GM12864 (cell line): ENCODE measurements at regions not wholly inside any gene's neighbourhood (a gene's known extent, or its start where the extent isn't known, plus 50 kb on each side); places are given as distances from the start of the nearest gene placed in this dataset.

Experiments used
- DNase-seq: peaks from one replicate; pipeline ENCODE4 v3.0.0-alpha.2; 2011; ENCODE audit warnings: low read depth
- H3K4me3 ChIP-seq: 2 replicates; pipeline ENCODE4 v1.5.1; 2011; ENCODE audit warnings: mild to moderate bottlenecking, low read depth, low read length, control low read depth
- TF ChIP-seq, protein P1 (sequence below): IDR thresholded peaks from 2 replicates; pipeline ENCODE4 v1.5.1; 2011; ENCODE audit warnings: low read depth, mild to moderate bottlenecking, moderate library complexity, low read length, control low read depth, inconsistent platforms; ENCODE audit errors: missing control alignments

DNA sequence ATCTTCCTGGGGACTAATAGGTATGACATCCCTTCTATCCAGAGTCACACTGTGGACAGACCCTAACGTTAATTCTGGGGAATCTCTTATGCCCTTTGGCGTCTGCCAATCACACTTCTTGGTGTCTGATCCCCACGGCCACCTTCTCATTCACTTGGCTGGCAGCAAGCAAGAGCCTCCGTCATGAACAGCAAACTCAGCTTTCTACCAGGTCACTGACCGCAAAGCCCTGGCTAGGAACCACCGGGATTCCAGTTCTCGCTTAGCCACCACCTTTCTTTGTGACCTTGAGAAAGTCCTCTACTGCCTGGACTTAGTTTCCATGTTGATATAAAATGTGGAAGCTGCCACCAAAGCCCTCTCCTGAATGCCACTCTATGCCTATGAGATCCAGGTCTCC, 67.7 kb upstream of the FCN1 start:
- DNase-seq = no peak
- TF ChIP-seq, protein P1, sequence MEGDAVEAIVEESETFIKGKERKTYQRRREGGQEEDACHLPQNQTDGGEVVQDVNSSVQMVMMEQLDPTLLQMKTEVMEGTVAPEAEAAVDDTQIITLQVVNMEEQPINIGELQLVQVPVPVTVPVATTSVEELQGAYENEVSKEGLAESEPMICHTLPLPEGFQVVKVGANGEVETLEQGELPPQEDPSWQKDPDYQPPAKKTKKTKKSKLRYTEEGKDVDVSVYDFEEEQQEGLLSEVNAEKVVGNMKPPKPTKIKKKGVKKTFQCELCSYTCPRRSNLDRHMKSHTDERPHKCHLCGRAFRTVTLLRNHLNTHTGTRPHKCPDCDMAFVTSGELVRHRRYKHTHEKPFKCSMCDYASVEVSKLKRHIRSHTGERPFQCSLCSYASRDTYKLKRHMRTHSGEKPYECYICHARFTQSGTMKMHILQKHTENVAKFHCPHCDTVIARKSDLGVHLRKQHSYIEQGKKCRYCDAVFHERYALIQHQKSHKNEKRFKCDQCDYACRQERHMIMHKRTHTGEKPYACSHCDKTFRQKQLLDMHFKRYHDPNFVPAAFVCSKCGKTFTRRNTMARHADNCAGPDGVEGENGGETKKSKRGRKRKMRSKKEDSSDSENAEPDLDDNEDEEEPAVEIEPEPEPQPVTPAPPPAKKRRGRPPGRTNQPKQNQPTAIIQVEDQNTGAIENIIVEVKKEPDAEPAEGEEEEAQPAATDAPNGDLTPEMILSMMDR = no peak
- H3K4me3 ChIP-seq = no peak overlapping the region

DNA sequence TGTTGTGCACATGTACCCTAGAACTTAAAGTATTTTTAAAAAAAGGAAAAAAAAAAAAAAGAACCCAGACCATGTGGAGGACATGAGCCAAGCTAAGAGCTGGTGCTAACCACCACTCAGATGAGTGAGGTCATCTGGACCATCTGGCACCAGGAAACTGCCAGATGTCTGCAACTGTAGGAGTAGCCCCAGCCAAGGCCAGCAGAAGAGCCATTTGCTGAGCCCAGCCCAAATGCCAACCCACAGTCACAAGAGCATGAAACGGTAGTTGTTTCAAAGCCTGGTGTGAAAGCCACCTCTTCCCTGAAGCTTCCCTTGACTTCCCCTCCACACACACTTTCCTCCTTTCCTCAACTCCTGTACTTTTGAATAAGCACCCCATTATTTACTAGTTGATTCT, 69.2 kb upstream of the FCN1 start:
- DNase-seq = no peak
- no peak overlapping the region for H3K4me3 ChIP-seq
- TF ChIP-seq, protein P1 = no peak

DNA sequence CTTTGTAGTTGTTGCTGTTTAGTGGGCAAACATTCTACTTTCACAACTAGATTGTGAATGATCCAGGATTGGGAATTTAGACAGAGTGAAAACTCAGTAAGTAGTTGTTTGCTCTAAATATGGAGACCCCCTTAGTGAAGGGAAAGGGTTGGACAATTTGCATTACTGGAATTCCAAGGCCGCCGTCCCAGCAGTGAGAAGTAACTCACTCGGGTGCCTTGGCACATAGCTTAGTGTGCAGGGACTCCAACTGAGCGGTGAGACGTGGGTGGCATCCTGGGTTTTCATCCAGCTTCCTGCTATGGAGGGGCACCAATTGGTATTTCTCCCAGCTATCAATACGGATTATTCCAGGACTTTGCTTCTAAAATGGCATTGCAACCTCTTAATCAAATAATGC, 69.7 kb upstream of the FCN1 start:
- H3K4me3 ChIP-seq = no peak overlapping the region
- DNase-seq = no peak
- TF ChIP-seq, protein P1 = no peak

DNA sequence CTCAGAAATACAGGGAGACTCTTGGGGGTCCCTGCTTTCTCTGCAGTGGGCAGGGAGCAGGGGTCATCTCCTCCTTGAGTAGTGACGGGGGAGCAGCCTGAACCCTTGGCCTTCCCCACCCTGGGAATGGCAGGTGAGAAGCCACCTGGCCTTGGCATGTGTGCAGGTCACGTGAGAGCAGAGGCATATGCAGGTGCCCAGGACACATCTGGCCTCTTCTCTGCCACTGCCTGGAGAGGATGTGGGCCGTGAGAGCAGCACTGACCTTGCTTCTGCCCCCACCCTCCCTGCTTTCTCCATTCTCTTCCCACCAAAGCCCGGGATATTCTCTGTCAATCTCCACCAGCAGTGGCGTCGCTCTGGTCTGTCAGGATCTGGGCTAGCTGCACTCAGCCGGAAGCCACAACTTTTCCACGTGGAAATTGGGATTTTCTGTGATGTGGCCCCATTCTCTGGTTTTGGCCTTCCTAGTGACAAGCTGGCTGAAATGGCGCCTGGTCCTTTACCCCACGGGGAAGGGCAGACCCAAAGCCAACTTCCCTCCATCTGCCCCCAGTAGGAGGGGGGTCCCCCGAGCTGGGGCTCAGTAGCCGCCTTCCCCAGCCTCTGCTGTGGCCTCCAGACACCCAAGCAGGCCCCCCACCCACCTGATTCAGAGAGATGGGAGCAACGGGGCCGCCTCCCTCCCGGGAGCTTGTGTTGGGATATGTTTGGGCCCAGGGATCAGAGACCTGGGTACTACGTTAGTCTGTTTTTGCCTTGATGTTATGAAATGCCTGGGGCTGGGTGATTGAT, 70.4 kb upstream of the FCN1 start:
- no peak for DNase-seq

DNA sequence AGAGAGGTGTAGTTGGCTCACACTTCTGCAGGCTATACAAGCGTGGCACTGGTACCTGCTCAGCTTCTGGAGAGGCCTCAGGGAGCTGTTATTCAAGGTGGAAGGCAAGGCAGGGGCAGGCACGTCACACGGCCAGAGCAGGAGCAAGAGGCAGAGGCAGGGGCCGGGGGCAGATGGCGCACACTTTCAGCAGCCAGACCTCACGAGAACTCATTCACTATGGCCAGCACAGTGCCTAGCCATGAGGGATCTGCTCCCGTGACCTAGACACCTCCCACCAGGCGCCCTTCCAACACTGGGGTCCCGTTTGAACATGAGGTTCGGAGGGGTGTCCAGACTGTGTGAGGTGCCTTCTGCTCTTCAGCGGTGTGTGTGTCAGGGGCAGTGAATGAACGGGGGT, 71.0 kb upstream of the FCN1 start:
- DNase-seq = no peak
- no peak overlapping the region for H3K4me3 ChIP-seq
- TF ChIP-seq, protein P1 = no peak

More for the DNA sequence above, 70.4 kb upstream of the FCN1 start:
- TF ChIP-seq, protein P1 = no peak
- no peak overlapping the region for H3K4me3 ChIP-seq

DNA sequence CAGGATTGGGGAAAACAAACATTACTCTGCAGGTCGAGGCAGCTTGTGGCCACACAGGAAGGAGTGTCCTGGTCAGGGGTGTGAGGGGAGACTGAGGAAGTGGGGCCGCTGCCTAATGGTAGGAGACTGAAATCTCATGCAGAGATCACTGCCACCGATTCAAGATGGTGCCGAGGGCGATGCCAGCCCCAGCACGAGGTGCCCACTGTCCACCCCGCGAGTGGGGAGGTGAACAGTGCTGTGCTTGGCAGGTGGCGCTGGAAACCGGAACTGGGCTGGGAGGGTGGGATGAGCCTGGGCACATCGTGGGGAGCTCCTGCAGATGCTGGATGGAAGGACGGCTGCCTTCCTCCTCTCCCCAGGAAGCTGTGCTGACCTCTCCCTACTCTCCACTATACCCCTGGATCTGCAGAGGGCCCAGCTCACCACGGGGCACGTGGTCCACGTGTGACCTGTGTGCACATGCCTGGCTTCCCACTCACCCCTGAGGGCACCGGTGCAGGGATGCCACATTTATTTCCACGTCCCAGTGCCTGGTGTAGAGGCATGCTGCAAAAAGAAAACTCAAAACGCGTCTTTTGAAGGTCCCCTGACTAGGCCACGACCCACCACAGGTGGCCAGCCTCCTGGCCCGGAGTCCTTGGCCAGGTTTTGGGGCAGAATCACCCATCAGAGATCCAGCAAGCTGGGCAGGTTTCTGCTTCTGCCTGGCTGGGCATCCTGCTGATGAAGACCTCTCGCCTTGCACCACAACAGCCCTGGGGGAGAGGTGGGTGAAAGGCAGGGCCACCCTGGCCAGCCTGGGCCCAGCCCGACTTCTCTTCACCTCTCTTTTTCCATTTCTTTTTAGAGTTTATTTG, 71.7 kb upstream of the FCN1 start:
- no peak overlapping the region for H3K4me3 ChIP-seq
- DNase-seq = no peak
- TF ChIP-seq, protein P1 = no peak
